ENCODE measurements at regions not wholly inside any gene's neighbourhood (a gene's known extent, or its start where the extent isn't known, plus 50 kb on each side); places are given as distances from the start of the nearest gene placed in this dataset.

GRCh38 chr18:38930881-38931753, 1365.5 kb upstream of the CELF4 start:
- TF ChIP-seq, protein P1, sequence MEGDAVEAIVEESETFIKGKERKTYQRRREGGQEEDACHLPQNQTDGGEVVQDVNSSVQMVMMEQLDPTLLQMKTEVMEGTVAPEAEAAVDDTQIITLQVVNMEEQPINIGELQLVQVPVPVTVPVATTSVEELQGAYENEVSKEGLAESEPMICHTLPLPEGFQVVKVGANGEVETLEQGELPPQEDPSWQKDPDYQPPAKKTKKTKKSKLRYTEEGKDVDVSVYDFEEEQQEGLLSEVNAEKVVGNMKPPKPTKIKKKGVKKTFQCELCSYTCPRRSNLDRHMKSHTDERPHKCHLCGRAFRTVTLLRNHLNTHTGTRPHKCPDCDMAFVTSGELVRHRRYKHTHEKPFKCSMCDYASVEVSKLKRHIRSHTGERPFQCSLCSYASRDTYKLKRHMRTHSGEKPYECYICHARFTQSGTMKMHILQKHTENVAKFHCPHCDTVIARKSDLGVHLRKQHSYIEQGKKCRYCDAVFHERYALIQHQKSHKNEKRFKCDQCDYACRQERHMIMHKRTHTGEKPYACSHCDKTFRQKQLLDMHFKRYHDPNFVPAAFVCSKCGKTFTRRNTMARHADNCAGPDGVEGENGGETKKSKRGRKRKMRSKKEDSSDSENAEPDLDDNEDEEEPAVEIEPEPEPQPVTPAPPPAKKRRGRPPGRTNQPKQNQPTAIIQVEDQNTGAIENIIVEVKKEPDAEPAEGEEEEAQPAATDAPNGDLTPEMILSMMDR (IDR thresholded peaks at IDR 0.05) = no peak
- no peak for TF ChIP-seq POLR2A (IDR thresholded peaks at IDR 0.05)
- 25% methylated on average over 3 of the region's 3 CpGs for WGBS (ENCODE audit: insufficient coverage, low coverage, low lambda C conversion rate, missing lambda C conversion rate)
- no peak for ATAC-seq
- H3K4me3 ChIP-seq = no peak overlapping the region
- no peak overlapping the region for H3K27ac ChIP-seq
- no peaks in the 10 kb centered on the region for H3K4me1 ChIP-seq
- no peaks in the 10 kb centered on the region for H3K27me3 ChIP-seq
- intact Hi-C loops (cut with DNase I) = no loop called here
- no peak for DNase-seq
- no peaks in the 10 kb centered on the region for H3K9me3 ChIP-seq
- H3K36me3 ChIP-seq = no peaks in the 10 kb centered on the region

- H3K9me3 ChIP-seq = no peaks in the 10 kb centered on the region
- intact Hi-C loops (cut with DNase I) = no loop called here
- no peak for ATAC-seq
- no peak overlapping the region for H3K4me3 ChIP-seq
- H3K4me1 ChIP-seq = no peaks in the 10 kb centered on the region
- WGBS (ENCODE audit: insufficient coverage, low coverage, low lambda C conversion rate, missing lambda C conversion rate) = 85% methylated on average over 3 of the region's 3 CpGs
- no peaks in the 10 kb centered on the region for H3K36me3 ChIP-seq
- no peak overlapping the region for H3K27ac ChIP-seq
- no peak for DNase-seq
- H3K27me3 ChIP-seq = no peaks in the 10 kb centered on the region
- TF ChIP-seq POLR2A (IDR thresholded peaks at IDR 0.05) = no peak
- TF ChIP-seq, protein P1 (IDR thresholded peaks at IDR 0.05) = no peak
Observed at GRCh38 chr18:38923540-38923939, 1357.9 kb upstream of the CELF4 start.

- ATAC-seq (no peak), DNase-seq (no peak)
- H3K9me3 ChIP-seq = no peaks in the 10 kb centered on the region
- no peaks in the 10 kb centered on the region for H3K36me3 ChIP-seq
- 22% methylated on average over 1 of the region's 1 CpG for WGBS (ENCODE audit: insufficient coverage, low coverage, low lambda C conversion rate, missing lambda C conversion rate)
- H3K27ac ChIP-seq = no peak overlapping the region
- no peaks in the 10 kb centered on the region for H3K4me1 ChIP-seq
- TF ChIP-seq, protein P1 (IDR thresholded peaks at IDR 0.05) = no peak
- TF ChIP-seq POLR2A (IDR thresholded peaks at IDR 0.05) = no peak
- intact Hi-C loops (cut with DNase I) = no loop called here
- H3K27me3 ChIP-seq = no peaks in the 10 kb centered on the region
- no peak overlapping the region for H3K4me3 ChIP-seq
Observed at GRCh38 chr18:38923126-38923525, 1357.5 kb upstream of the CELF4 start.

- no peak for ATAC-seq
- no peaks in the 10 kb centered on the region for H3K36me3 ChIP-seq
- WGBS (ENCODE audit: insufficient coverage, low coverage, low lambda C conversion rate, missing lambda C conversion rate) = 51% methylated on average over 2 of the region's 2 CpGs
- DNase-seq = no peak
- no peaks in the 10 kb centered on the region for H3K4me1 ChIP-seq
- no peak overlapping the region for H3K27ac ChIP-seq
- no peaks in the 10 kb centered on the region for H3K9me3 ChIP-seq
- no peak overlapping the region for H3K4me3 ChIP-seq
- no peak for TF ChIP-seq POLR2A (IDR thresholded peaks at IDR 0.05)
- TF ChIP-seq, protein P1 (IDR thresholded peaks at IDR 0.05) = no peak
- no peaks in the 10 kb centered on the region for H3K27me3 ChIP-seq
- intact Hi-C loops (cut with DNase I) = no loop called here
Observed at GRCh38 chr18:38909972-38910371, 1344.4 kb upstream of the CELF4 start.
